ENCODE measurements at regions not wholly inside any gene's neighbourhood (a gene's known extent, or its start where the extent isn't known, plus 50 kb on each side); places are given as distances from the start of the nearest gene placed in this dataset.

DNA sequence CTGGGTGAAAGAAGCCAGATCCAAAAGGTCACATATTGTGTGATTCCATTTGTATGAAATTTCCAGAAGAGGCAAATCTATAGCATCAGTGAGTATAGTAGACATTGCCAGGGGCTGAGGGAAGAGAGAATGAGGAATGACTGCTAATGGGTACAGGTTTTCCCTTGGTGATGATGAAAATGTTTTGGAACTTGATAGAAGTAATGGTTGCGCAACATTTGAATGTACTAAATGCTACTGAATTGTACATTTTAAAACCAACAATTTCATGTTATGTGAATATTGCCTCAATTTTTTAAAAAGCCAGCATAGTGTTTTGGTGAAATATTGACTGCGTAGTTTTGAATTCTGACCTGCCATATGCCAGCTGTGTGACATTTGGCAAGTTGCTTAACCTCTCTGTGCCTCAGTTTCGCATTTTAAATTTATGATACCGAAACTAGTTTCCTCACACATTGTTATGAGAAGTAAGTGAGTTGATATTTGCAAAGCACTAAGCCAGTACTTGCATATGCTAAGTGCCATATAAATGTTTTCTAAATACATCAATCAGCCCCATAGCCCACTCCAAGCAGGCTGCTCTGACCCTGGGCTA lies 75.4 kb upstream of the TMEM45B start:
- RAD21 ChIA-PET (ENCODE audit: unreplicated experiment): no interaction called here
- Histone ChIP-seq H3K9ac (ENCODE audit: control insufficient read depth, insufficient read depth, low read length) (no peak overlapping the region), H2AFZ (ENCODE audit: control insufficient read depth, low read depth, low read length) (no peak overlapping the region), H3K27ac (ENCODE audit: control insufficient read depth, insufficient read depth) (no peak overlapping the region), H3K4me3 (no peak overlapping the region), H4K20me1 (ENCODE audit: control insufficient read depth, insufficient read depth) (no peaks in the 10 kb centered on the region), H3K79me2 (ENCODE audit: control insufficient read depth, insufficient read depth, low read length) (no peaks in the 10 kb centered on the region), H3K4me2 (ENCODE audit: control insufficient read depth, insufficient read depth) (no peak overlapping the region), H3K27me3 (replicated peaks in 1 of 2; ENCODE audit: control insufficient read depth in 2 of 2, insufficient read depth in 2 of 2, low read length in 1 of 2) (peaks cover 0 to 4% of the 10 kb centered on the region in 2 experiments; a peak in 3 of 4 replicates), H3K36me3 (ENCODE audit: control insufficient read depth in 2 of 2, insufficient read depth in 2 of 2, low read length in 1 of 2) (no peaks in the 10 kb centered on the region), H3K4me1 (ENCODE audit: control insufficient read depth, insufficient read depth, low read length) (no peaks in the 10 kb centered on the region), H3K9me3 (replicated peaks; ENCODE audit: control insufficient read depth, insufficient read depth, low read length) (no peaks in the 10 kb centered on the region)
- POLR2A ChIA-PET: no interaction called here
- WGBS (ENCODE audit: insufficient coverage, insufficient replicate concordance, low lambda C conversion rate, missing lambda C conversion rate): 66% methylated on average over 4 of the region's 4 CpGs
- in situ Hi-C loops (cut with MboI): loop anchor here (10.0 kb wide), 1 partner anchor 625 kb away; no protein-coding TSS in a partner anchor
- no peak for ATAC-seq
- BruUV-seq (replicated peaks): no TSS peak
- CTCF ChIA-PET: interaction anchor here (1.2 kb wide), 1 partner anchor 11 kb away, joined by 3 read pairs; no protein-coding TSS in a partner anchor
- intact Hi-C loops (cut with micrococcal nuclease; ENCODE audit: unreplicated experiment): no loop called here
- no peak for DNase-seq (ENCODE audit: low read depth, low spot score)
- SMC1A ChIA-PET (ENCODE audit: uncharacterized antibody, unreplicated experiment): no interaction called here
- no peak for FAIRE-seq
- TF ChIP-seq, protein P1, sequence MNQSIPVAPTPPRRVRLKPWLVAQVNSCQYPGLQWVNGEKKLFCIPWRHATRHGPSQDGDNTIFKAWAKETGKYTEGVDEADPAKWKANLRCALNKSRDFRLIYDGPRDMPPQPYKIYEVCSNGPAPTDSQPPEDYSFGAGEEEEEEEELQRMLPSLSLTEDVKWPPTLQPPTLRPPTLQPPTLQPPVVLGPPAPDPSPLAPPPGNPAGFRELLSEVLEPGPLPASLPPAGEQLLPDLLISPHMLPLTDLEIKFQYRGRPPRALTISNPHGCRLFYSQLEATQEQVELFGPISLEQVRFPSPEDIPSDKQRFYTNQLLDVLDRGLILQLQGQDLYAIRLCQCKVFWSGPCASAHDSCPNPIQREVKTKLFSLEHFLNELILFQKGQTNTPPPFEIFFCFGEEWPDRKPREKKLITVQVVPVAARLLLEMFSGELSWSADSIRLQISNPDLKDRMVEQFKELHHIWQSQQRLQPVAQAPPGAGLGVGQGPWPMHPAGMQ (IDR thresholded peaks at IDR 0.05; ENCODE audit: borderline replicate concordance): no peak
- TF ChIP-seq NKRF (conservative IDR thresholded peaks at IDR 0.05) (no peak), CEBPB (IDR thresholded peaks at IDR 0.05; ENCODE audit: borderline replicate concordance in 1 of 2, low read depth in 2 of 2, low read length in 2 of 2) (no peak; a peak in 1 of 4 replicates), STAT1 (conservative IDR thresholded peaks at IDR 0.05) (no peak), CREM (IDR thresholded peaks at IDR 0.05; ENCODE audit: low read depth) (no peak), SMAD1 (IDR thresholded peaks at IDR 0.05; ENCODE audit: low read depth, partially characterized antibody) (no peak), SMAD5 (IDR thresholded peaks at IDR 0.05; ENCODE audit: low read depth) (no peak), EED (IDR thresholded peaks at IDR 0.05; ENCODE audit: low read depth) (no peak), ESRRA (IDR thresholded peaks at IDR 0.05; ENCODE audit: low read length) (no peak), POLR2A (IDR thresholded peaks at IDR 0.05; ENCODE audit: low read depth, low read length) (no peak), RB1 (IDR thresholded peaks at IDR 0.05; ENCODE audit: borderline replicate concordance) (no peak), CBX3 (IDR thresholded peaks at IDR 0.05; ENCODE audit: borderline replicate concordance, low read depth) (no peak), EZH2 (IDR thresholded peaks at IDR 0.05; ENCODE audit: borderline replicate concordance, control insufficient read depth, low read depth, low read length) (no peak), TAF1 (IDR thresholded peaks at IDR 0.05; ENCODE audit: borderline replicate concordance, low read depth, low read length) (no peak), ZBTB40 (IDR thresholded peaks at IDR 0.05; ENCODE audit: borderline replicate concordance) (no peak), PML (IDR thresholded peaks at IDR 0.05; ENCODE audit: low read length) (no peak)
